Esophagus squamous epithelium (tissue), 4 donors: ENCODE measurements at regions not wholly inside any gene's neighbourhood (a gene's known extent, or its start where the extent isn't known, plus 50 kb on each side); places are given as distances from the start of the nearest gene placed in this dataset.

Source experiments
- POLR2A ChIP-seq, 4 donors: fragments of 450-650 bp; IDR thresholded peaks; one replicate each; pipeline ENCODE4 v1.6.1; 2017; ENCODE audit warnings: antibody characterized with exemption in 4 of 4, mild to moderate bottlenecking in 4 of 4, moderate library complexity in 3 of 4
- TF ChIP-seq, protein P1 (sequence below), 6 experiments: fragments of 450-650 bp in 4 of 6; fragments of 200-600 bp in 2 of 6; sonication (generic) in 2 of 6; IDR thresholded peaks; one replicate each; pipeline ENCODE4 v1.5.1; 2016 to 2019; ENCODE audit warnings: antibody characterized with exemption in 6 of 6, mild to moderate bottlenecking in 4 of 6, moderate library complexity in 4 of 6

DNA sequence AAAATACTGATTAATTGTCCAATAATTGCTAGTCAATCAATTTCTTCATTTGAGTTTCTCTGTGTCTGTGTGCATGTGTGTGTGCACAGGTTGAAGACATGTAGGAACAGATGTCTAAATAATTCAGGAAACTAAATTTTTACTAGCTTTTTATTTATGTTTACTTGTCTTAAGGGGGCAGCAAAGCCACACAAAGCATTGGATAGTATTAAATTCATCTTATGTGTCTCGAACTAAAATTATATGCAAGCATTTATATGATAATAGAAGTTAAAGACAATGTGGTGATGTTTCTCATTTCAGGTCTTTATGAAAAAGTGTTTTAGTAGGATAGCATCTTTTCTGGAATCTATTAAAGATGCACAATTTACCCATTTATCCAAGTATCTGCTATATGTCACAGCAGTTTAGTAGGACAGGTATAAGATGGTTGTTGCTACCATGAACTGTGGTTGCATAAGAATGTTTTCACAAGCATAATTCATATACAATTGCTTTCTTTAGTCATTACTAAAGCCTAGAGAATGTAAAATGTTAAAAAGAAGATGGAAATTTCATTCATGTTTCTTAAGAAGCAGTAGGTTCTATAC, 784.6 kb upstream of the NUDT12 start:
- TF ChIP-seq, protein P1, sequence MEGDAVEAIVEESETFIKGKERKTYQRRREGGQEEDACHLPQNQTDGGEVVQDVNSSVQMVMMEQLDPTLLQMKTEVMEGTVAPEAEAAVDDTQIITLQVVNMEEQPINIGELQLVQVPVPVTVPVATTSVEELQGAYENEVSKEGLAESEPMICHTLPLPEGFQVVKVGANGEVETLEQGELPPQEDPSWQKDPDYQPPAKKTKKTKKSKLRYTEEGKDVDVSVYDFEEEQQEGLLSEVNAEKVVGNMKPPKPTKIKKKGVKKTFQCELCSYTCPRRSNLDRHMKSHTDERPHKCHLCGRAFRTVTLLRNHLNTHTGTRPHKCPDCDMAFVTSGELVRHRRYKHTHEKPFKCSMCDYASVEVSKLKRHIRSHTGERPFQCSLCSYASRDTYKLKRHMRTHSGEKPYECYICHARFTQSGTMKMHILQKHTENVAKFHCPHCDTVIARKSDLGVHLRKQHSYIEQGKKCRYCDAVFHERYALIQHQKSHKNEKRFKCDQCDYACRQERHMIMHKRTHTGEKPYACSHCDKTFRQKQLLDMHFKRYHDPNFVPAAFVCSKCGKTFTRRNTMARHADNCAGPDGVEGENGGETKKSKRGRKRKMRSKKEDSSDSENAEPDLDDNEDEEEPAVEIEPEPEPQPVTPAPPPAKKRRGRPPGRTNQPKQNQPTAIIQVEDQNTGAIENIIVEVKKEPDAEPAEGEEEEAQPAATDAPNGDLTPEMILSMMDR (IDR thresholded peaks at IDR 0.05), result no peak
- TF ChIP-seq POLR2A (IDR thresholded peaks at IDR 0.05), result no peak
